ENCODE measurements at regions not wholly inside any gene's neighbourhood (a gene's known extent, or its start where the extent isn't known, plus 50 kb on each side); places are given as distances from the start of the nearest gene placed in this dataset.

DNA sequence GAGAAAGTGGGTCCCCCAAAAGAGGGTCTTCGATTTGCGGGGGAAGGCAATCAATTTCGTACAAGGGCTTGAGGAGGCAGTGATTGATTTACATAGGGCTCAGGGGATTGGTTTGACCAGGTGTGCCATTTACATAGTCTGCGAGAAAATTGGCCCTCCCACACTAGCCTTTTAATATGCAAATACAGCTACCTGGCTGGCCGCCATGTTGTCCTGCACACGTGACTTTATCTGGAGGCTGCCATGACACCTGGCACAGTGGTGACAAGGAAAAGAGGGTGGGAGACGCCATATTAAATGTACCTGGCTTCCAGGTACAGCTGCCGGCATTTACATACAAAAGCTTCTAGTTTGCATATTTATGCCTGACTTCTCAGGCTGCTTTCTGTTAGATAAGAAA is 1577.2 kb upstream of the LRRTM3 start:
- TF ChIP-seq, protein P1, sequence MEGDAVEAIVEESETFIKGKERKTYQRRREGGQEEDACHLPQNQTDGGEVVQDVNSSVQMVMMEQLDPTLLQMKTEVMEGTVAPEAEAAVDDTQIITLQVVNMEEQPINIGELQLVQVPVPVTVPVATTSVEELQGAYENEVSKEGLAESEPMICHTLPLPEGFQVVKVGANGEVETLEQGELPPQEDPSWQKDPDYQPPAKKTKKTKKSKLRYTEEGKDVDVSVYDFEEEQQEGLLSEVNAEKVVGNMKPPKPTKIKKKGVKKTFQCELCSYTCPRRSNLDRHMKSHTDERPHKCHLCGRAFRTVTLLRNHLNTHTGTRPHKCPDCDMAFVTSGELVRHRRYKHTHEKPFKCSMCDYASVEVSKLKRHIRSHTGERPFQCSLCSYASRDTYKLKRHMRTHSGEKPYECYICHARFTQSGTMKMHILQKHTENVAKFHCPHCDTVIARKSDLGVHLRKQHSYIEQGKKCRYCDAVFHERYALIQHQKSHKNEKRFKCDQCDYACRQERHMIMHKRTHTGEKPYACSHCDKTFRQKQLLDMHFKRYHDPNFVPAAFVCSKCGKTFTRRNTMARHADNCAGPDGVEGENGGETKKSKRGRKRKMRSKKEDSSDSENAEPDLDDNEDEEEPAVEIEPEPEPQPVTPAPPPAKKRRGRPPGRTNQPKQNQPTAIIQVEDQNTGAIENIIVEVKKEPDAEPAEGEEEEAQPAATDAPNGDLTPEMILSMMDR (IDR thresholded peaks at IDR 0.05; ENCODE audit: low read length), result no peak
- no peak for TF ChIP-seq EZH2phosphoT487 (IDR thresholded peaks at IDR 0.05; ENCODE audit: low read length)
- no peak for TF ChIP-seq EZH2 (optimal IDR thresholded peaks at IDR 0.05; ENCODE audit: low read depth, low read length)
- H2AFZ ChIP-seq (ENCODE audit: low read length), result no peak overlapping the region
- H3K9me2 ChIP-seq (replicated peaks; ENCODE audit: insufficient read depth, low read length), result no peaks in the 10 kb centered on the region
- H3K27ac ChIP-seq (ENCODE audit: low read length), result no peak overlapping the region
- no peak overlapping the region for H3K4me3 ChIP-seq (ENCODE audit: low read length)
- no peaks in the 10 kb centered on the region for H3K79me2 ChIP-seq (ENCODE audit: low read length)
- no peaks in the 10 kb centered on the region for H3F3A ChIP-seq (ENCODE audit: insufficient read depth, low read length)
- no peaks in the 10 kb centered on the region for H3K27me3 ChIP-seq (replicated peaks; ENCODE audit: insufficient read depth, low read length)
- no peaks in the 10 kb centered on the region for H3K9me3 ChIP-seq (replicated peaks; ENCODE audit: insufficient read depth, low read length)
- no peaks in the 10 kb centered on the region for H3K4me1 ChIP-seq (ENCODE audit: low read length)
- no peaks in the 10 kb centered on the region for H3K36me3 ChIP-seq (replicated peaks; ENCODE audit: insufficient read depth, low read length)
- H4K20me1 ChIP-seq (ENCODE audit: insufficient read depth, low read length), result no peaks in the 10 kb centered on the region
- no peak overlapping the region for H3K4me2 ChIP-seq (ENCODE audit: low read depth, low read length)
- H3K9ac ChIP-seq (ENCODE audit: low read length), result no peak overlapping the region
- DNase-seq, result no peak

- Histone ChIP-seq H2AFZ (ENCODE audit: low read length) (no peak overlapping the region), H3K9me2 (replicated peaks; ENCODE audit: insufficient read depth, low read length) (no peaks in the 10 kb centered on the region), H3K9ac (ENCODE audit: low read length) (no peak overlapping the region), H3F3A (ENCODE audit: insufficient read depth, low read length) (no peaks in the 10 kb centered on the region), H3K4me1 (ENCODE audit: low read length) (no peaks in the 10 kb centered on the region), H3K79me2 (ENCODE audit: low read length) (no peaks in the 10 kb centered on the region), H3K9me3 (replicated peaks; ENCODE audit: insufficient read depth, low read length) (no peaks in the 10 kb centered on the region), H3K27me3 (replicated peaks; ENCODE audit: insufficient read depth, low read length) (no peaks in the 10 kb centered on the region), H3K36me3 (replicated peaks; ENCODE audit: insufficient read depth, low read length) (no peaks in the 10 kb centered on the region), H3K27ac (ENCODE audit: low read length) (no peak overlapping the region), H3K4me3 (ENCODE audit: low read length) (no peak overlapping the region), H3K4me2 (ENCODE audit: low read depth, low read length) (no peak overlapping the region), H4K20me1 (ENCODE audit: insufficient read depth, low read length) (no peaks in the 10 kb centered on the region)
- no peak for TF ChIP-seq EZH2 (optimal IDR thresholded peaks at IDR 0.05; ENCODE audit: low read depth, low read length)
- TF ChIP-seq EZH2phosphoT487 (IDR thresholded peaks at IDR 0.05; ENCODE audit: low read length), result no peak
- TF ChIP-seq, protein P1 (IDR thresholded peaks at IDR 0.05; ENCODE audit: low read length), result no peak
- DNase-seq, result no peak
These were observed 1575.2 kb upstream of the LRRTM3 start for GRCh38 chr10:65350611-65351010.

DNA sequence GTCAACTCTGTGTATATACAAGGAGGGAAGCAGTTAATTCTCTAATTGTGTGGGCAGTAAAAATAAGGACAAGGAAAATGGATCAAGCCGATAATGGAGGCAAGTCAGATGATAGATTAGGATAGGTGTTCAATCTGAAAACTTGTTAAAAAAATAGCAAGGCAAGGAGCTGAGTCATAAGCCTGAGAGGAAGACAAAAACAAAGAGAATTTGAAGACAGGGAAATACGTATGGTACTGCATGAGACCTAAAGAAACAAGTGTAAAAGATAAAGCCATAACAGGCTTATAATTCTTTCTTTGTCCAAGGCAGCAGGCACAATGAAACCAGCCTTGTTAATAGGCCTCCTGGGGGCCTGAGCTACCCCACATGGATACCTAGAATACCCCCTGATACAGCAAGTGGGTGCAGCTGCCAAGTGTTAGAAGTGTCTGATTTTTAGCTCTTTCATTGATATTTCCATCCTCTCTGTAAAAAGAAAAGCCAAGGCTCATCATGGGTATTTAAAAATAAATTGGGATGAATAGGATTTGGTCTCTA is 1570.6 kb upstream of the LRRTM3 start:
- Histone ChIP-seq H3K79me2 (ENCODE audit: low read length) (no peaks in the 10 kb centered on the region), H4K20me1 (ENCODE audit: insufficient read depth, low read length) (no peaks in the 10 kb centered on the region), H3K9ac (ENCODE audit: low read length) (no peak overlapping the region), H3K4me3 (ENCODE audit: low read length) (no peak overlapping the region), H3K27me3 (replicated peaks; ENCODE audit: insufficient read depth, low read length) (no peaks in the 10 kb centered on the region), H3K36me3 (replicated peaks; ENCODE audit: insufficient read depth, low read length) (no peaks in the 10 kb centered on the region), H3F3A (ENCODE audit: insufficient read depth, low read length) (no peaks in the 10 kb centered on the region), H3K9me3 (replicated peaks; ENCODE audit: insufficient read depth, low read length) (no peaks in the 10 kb centered on the region), H3K4me2 (ENCODE audit: low read depth, low read length) (no peak overlapping the region), H3K4me1 (ENCODE audit: low read length) (no peaks in the 10 kb centered on the region), H2AFZ (ENCODE audit: low read length) (no peak overlapping the region), H3K27ac (ENCODE audit: low read length) (no peak overlapping the region), H3K9me2 (replicated peaks; ENCODE audit: insufficient read depth, low read length) (no peaks in the 10 kb centered on the region)
- DNase-seq, result no peak
- no peak for TF ChIP-seq EZH2 (optimal IDR thresholded peaks at IDR 0.05; ENCODE audit: low read depth, low read length)
- TF ChIP-seq EZH2phosphoT487 (IDR thresholded peaks at IDR 0.05; ENCODE audit: low read length), result no peak
- TF ChIP-seq, protein P1 (IDR thresholded peaks at IDR 0.05; ENCODE audit: low read length), result no peak

All from MM.1S (cell line).